ENCODE measurements at regions not wholly inside any gene's neighbourhood (a gene's known extent, or its start where the extent isn't known, plus 50 kb on each side); places are given as distances from the start of the nearest gene placed in this dataset.

DNA sequence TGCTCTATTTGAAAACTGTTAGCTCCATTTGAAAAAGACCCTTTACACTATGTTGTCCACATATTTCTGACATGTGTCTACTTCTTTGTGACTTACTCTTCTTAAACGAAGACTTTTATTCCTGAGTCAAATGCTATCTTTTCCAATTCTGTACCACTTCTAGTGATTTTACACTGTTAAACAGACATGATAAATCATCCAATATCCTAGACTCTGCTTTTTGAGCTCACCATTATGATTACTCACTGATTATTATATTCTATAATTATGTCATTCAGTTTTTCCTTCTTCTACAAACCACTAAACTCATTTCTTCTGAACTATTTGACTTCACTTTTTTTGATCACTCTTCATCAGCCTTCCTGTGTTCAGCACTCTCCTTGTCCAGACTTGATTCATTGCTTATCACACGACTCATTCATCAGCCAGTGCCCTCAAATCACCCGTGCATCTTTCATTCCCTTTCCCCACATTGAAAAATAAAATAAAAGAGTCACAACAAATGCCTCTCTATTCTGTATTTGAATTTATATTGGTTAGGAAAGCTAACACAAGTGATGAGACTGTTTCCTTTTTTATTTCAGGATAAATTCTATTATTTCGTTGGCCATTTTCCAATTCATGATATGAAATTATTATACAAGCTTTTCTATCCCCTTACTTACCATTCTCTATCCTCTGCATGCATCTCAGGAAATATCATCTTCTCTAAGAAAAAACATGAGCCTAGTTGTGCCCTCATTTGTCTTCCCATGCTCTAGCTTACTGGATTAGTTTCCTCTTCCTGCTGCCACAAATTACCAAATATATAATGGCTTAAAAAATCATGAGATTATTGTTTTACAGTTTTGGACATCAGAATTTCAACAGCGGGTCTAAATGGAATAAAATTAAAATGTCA is 1482.1 kb upstream of the MIR17HG start:
- DNase-seq: no peak

DNA sequence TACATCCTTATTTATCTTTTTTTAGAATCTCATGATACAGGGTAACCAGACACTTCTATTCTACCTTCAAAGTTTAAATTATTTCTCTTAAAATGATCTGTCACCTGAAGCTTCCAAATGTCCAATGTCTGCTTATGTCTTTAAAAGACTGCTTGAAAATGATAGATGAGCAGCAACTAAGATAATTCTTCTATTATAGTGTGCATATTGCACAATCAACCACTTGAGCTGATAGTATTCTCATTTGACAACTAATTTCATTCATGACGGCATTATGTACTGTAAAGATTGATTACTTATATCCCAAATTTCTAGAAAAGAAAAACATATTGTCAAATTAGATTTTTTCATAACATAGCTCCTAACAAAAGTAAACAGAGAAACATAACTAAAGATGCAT is 1478.2 kb upstream of the MIR17HG start:
- no peak for DNase-seq

DNA sequence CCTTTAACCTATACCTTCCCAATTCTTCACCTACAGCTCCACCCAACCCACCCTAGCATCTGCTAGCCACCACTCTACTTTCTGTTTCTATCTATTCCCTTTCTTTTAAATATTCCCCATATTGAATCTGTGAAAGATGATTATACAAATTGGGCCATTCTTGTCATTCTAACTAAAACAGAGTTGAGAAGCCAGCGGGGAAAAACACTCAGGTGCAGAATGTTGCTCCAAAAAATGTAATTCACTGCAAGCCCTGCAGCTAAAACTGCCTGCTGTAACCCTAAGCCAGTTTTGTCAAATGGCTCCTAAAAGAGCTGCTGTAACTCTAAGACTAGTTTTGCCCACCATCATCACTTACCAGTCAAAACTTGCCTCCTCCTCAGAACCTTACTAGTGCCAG is 1468.6 kb upstream of the MIR17HG start:
- no peak for DNase-seq

DNA sequence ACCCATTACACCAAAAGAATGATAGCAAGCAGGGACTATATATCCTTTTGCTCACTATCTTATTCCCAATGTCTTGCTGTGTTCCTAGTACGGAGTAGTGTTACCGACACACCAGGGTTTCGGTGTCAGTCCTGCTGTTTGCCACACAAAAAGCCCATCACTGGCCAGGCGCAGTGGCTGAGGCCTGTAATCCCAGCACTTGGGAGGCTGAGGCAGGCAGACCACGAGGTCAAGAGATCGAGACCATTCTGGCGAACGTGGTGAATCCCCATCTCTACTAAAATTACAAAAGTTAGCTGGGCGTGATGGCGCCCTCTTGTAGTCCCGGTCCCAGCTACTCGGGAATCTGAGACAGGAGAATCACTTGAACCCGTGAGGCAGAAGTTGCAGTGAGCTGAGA is 1467.3 kb upstream of the MIR17HG start:
- DNase-seq: no peak

DNA sequence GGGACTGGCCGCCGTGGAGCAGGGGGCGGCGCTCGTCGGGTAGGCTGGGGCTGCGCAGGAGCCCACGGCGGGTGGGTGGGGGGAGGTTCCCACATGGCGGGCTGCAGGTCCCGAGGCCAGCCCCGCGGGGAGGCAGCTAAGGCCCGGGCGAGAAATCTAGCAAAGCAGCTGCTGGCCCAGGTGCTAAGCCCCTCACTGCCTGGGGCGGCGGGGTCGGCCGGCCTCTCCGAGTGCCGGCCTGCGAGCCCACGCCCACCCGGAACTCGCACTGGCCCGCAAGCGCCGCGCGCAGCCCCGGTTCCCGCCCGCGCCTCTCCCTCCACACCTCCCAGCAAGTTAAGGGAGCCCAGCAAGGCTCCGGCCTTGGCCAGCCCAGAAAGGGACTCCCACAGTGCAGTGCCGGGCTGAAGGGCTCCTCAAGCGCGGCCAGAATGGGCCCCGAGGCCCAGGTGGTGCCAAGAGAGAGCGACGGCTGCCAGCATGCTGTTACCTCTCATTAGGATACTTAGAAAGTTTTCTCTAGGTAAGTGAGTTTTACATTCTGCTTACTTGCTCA is 1463.5 kb upstream of the MIR17HG start:
- no peak for DNase-seq

DNA sequence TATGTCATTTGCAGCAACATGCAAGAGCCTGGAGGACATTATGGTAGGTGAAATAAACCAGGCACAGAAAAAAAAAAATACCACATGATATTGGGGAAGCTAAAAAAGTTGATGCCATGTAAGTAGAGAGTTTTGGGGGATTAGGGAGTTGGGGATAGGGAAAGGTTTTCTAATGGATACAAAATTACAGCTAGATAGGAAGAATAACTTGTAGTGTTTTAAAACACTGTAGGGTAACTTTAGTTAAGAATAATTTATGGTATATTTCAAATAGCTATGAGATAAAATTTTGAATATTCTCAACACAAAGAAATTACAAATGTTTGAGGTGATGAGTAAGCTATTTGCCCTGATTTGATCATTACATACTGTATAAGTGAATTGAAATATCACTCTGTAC is 1456.7 kb upstream of the MIR17HG start:
- no peak for DNase-seq

DNA sequence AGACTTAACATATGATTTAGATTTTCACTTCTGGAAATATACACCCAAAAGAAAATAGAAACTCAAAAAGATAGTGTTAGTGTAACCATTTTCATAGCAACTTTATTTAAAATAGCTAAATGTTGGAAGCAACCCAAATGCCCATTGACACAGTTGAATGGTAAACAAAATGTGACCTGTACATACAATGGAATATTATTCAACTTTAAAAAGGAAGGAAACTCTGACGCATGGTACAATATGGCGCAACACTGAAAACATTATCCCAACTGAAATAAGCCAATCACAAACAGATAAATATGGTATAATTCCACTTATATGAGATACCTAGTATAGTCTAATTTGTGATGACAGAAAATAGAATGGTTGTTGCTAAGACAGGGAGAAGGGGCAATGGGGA is 1456.1 kb upstream of the MIR17HG start:
- no peak for DNase-seq

DNA sequence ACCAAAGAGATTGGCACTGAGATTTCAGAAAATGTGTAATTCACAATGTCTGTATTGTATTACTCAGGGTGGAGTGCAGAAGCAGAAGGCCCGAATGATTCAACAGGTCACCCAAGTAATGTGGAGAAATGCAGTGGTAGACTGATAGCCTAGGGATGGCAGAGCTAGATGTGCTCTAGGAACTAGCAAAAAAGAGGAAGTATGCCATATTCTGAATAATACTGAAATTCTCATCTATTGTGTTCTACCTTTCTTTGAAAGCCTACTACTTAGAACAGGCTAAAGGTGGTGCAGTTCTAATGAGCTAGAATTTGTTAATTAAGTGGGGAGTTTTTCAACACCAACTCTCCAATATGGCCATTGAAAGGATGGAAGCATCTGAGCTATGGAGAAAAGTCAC is 1449.8 kb upstream of the MIR17HG start:
- peak; percentile 66 for DNase-seq

DNA sequence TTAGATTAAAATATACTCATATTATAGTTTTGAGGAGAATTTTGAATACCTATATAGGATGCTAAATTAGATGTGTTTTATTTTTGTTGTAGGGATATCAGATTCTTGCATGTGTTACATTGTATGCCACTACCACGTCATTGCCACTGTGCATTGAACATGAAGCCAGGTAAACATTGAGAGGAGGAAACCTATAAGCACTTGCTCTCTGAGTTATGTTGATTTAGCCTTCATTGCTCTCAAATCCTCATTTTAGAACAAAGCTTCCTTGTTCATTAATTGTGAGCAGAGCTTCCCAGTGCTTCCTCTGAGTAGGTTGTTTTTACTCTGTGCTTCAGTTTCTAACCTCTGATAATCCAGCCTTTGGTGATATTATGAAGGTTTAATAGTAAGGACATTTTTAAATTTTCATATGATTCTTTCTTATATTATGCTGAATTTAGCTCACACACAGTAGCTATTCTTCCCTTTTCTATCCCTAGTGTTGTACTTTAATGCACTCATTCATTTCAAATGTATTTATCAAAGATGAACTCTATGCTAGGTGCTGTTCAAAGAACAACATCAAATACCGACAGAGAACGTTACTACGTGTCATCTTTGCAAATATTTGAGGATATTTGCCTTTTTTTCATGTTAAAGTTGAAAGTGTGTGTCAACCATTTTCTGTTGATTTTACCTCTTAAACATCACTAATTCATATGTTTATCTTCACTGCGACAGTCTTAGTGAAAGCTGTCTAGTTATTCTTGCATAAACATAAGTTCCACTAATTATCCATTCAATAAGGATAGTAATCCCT is 1448.0 kb upstream of the MIR17HG start:
- no peak for DNase-seq

DNA sequence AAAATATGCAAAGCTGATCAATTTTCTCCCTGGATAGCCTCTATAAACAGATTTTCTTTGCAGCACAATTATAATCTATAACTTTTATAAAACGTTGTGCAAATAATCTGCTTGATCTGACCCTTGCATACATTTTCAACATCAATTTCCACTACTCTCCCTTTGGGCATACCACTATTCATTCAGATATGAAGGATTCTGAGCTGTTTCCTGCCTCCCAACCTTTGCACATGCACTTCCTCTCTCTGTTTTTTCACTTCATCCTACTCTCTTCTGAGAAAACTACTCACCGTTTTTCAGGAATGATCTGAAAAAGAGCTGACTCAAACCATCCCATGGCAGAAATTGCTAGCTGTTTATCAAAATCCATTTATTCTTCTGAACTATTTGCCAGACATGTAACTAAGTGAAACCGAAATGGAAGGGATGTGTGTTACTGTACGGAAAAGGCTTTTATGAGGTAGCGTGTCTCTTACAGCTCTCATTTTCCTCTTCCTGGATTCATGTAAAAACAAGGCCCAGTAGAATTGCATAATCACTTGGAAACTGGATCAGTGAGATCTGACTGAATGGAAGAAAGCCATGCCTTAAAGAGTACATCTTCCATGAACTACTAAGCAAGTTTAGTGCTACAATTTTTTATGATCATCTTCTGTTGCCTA is 1447.3 kb upstream of the MIR17HG start:
- no peak for DNase-seq

DNA sequence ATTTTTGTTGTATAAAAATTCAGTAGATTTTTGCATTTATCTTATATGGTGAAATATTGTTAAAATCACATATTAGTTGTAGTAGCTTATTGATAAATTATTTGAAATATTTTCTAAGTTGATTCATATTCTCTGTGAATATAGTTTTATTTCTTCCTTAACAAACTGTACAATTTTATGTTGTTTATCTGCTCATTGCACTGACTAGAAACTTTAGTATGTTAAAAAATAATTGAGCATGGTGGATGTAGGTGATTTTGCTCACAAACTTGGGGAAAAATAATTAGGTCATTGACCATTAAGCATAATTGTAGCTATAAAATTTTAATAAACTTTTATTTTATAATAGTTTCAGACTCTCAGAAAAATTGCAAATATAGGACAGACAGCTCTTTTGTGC is 1445.3 kb upstream of the MIR17HG start:
- no peak for DNase-seq

DNA sequence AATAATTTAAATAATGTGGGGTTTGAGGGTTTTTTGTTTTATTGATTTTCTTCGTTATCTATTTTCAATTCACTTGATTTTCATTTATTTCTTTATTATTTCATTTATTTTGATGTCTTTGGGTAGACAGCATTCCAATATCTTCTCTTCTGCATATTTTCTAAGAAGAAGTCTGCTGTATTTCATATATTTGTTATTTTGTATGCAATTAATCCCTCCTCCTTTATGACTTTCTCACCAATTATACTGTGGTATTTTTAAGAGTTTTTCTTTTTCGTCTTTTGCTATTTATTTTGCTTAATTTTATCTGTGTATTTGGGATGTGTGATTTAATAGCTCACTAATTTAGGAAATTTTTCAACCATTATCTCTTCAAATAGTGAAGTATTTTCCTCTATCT is 1444.4 kb upstream of the MIR17HG start:
- DNase-seq: no peak

DNA sequence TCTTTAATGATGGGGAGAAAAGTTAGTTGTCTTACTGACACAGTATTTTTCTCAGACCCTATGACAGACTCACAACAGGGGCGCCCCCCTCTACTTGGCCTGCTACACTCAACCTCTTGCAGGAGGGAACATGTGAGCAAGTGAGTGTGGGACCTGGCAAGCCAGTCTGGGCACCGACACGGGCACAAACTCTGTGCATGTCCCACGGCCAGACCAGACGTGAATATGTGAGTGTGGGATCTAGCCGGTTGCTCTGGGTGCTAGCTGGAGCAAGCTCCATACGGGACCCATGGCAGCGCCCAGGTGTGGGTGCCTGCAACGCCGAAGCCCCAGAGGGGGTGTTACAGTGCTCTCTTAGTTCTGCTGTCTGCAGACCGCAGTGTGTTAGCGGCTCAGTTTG is 1437.3 kb upstream of the MIR17HG start:
- DNase-seq: no peak

DNA sequence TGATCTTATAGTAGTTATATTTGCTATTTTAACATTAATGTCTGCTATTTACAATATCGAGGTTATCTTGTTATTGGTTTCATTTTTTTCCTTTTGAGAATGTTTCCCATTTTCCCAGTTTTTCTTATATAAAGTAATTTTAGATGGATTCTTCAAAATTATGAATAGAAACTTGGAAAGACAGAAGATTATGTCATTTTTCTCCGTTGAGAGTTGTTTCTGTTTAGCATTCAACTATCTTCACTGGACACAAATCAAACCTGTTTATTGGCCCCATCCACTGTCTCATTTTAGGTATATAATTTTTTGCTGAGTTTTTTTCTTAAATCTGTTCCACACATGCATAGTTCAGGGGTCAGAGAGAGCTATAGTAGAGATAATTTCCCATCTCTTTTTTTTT is 1430.9 kb upstream of the MIR17HG start:
- no peak for DNase-seq

DNA sequence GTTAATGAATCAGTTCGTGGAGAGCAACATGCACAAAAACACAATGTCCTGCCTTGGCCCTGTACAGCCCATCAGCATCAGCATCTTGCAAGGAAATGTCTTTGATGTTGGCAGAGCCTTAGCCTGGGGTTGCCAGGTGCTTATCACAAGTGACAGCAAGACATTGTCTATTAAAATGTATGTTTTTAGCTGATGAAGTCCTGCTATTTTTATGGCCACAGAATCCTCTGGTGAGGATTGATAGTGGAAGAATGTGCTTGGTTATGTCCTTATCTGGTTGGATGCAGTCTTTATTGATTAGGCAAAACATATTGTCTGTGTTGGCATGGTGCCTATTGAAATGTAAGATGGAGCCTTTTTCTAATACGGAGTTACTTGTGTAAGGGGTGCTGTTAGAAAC is 1427.0 kb upstream of the MIR17HG start:
- DNase-seq: peak; percentile 61

DNA sequence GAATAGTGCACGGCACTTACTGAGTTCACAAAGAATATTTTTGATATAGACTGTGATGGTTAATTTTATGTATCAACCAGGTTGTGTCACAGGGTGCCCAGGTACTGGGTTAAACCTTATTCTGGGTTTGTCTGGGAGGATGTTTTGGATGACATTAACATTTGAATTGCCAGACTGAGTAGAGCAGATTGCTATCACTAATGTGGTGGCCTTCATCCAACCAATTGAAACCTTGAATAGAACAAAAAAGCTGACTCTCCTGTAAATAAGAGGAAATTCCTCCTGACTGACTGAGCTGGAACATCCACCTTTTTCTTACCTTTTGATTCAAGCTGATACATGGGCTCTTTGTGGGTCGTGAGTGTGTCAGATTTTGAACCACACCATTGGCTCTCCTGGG is 1424.4 kb upstream of the MIR17HG start:
- no peak for DNase-seq

DNA sequence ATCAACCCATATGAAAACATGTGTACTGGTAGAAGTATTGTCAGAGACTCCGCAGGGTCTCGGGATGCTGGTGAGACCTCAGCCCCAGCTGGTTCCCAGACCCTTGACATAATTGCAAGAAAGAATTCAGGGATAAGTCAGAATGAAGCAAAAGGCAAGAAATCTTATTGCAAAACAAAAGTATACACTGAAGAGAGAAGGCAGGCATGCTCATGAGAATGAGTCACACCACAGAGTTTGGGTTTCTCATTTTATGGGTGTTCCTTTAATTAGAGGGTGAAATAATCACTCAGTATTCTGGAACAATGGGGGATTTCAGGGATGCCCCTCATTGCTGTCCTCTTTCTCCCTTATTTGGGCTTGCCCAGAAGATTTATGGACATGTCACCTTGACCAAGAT is 1423.8 kb upstream of the MIR17HG start:
- no peak for DNase-seq

DNA sequence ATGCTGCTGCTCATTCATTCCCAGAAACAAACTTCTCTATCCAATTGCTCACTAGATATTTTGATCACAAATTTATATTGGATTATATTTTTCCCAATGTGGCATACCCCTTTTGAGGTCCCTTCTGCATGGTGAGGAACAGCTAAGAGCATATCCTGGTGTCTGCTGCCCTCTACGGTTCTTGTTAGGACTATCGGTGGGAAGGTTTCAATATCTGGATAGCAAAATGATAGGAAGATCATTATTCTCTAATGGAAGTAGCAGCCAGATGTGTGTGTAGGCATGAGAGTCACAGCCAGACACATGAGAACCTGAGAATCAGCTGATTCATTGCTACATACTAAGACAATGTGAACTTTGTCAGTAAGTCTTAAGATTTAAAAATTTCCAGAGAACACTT is 1422.4 kb upstream of the MIR17HG start:
- DNase-seq: peak; percentile 63

DNA sequence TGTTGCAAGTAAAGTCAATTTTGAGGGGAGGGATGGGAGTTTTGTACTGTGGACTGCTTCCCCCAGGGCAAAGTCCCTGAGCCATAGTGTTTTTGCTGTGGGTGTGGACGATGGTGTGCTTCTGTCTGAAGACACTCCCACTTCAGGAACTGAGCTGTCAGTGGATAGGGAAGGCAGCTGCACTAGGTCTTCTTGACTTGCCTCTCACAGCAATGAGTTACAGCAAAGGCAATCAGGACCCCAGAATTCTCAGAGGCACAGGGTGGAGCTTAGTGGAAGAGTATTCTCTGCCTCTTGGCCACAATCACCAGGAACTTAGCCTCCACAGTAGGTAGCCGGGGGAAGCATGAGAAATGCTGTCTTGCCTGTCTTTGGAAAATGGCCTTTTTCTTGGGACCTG is 1416.6 kb upstream of the MIR17HG start:
- no peak for DNase-seq

DNA sequence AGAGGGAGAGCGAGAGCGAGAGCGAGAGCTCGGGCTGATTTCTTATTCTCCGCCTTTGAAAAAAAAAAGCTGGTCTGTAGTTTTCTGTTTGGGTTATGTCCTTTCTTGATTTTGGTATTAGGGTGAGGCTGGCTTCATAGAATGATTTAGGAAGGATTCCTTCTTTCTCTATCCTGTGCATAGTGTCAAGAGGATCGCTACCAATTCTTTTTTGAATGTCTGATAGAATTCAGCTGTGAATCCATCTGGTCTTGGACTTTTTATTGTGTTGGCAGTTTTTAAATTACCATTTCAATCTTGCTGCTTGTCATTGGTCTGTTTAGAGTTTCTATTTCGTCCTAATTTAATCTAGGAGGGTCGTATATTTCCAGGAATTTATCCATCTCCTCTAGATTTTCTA is 1414.6 kb upstream of the MIR17HG start:
- no peak for DNase-seq

DNA sequence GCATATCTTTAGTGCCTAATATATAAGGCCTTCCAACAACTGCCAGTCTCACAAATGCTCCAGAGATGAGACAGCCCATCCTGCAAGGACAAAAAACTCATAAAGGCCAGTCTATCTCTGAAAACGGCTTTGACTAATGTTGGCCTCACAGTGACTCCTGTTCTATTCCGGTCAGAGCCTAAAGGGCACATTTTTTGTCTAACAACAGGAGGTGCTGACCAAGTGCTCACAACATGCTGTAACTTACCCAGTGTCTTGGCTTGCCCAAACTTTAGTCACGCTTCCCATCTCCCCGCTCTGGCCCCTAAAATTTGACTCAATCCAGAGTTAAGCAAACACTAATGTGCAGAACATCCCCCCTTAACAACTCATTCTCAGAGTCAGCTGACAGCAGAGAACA is 1411.2 kb upstream of the MIR17HG start:
- no peak for DNase-seq

DNA sequence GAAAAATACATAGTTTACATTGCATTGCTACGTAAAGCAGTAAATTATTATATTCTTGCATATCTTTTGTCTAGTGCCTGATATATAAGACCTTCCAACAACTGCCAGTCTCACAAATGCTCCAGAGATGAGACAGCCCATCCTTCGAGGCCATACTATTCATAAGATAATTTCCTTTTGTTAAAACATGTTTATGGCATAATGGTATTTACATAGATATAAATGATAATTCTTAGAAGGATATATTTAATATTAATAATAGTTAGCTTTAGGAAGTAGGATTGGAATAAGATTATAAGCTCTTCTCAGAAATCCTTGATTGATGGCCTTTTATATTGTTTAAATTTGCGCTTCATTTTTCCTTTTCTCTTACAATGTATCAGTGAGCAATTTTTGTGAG is 1410.1 kb upstream of the MIR17HG start:
- no peak for DNase-seq

DNA sequence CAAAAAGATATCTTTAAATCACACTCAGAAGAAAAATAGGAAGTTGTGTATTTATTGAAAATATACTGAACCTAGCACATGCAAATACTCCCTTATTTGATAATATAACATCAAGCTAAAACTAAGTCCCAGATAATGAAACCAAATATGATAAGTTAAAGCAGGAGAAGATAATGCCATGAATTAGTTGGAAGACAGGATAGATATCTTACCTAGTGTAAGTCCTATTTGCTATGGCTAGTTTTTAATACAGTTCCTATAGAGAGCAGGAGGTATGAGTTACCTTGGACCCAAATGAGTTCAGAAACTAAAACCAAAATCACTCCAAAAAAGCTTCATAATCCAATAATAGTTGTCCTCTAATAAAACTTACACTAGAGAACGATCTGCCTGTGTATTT is 1407.1 kb upstream of the MIR17HG start:
- no peak for DNase-seq

DNA sequence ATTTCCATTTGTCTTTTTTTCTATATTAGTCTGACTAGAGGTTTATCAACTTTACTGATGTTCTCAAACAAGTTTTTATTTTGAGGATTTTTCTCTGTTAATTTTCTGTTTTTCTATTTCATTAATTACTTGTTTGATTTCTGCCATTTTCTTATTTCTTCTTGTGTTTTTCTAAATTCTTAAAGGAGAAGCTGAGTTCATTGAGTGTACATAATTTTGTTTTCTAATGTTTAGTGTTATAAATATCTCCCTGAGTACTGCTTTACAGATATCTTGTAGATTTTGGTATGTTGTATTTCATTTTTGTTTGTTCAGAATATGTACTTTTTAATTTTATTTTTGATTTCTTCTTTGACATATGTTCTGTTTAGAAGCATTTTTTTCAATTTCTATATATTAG is 1404.3 kb upstream of the MIR17HG start:
- no peak for DNase-seq

All from OCI-M1 (cell line).